NCI-H69 (cell line): ENCODE measurements at regions not wholly inside any gene's neighbourhood (a gene's known extent, or its start where the extent isn't known, plus 50 kb on each side); places are given as distances from the start of the nearest gene placed in this dataset.

ENCODE experiments used
- DNase-seq: peaks from one replicate; lab custom pipeline; 2025; lab: John Stamatoyannopoulos, UW

DNA sequence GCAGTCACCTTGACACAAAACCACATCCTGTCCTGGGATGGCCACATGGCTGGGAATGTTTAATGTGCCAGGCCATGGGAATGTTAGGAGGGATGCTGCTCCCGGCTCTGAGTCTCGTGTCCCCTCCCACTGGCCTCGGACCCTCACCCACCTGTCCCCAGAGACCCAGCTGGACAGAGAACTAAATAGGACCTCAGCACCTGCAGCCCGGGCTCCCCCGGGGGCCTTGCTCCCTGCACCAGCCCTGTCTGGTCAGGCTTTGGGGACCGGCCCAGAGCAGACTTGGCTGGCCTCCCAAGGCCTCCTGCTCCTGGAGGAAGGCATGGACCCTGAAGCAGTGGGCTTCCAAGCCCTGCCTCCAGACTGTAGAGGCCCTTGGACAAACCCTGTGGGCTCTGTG is 100.0 kb upstream of the IQSEC1 start:
- no peak for DNase-seq

DNA sequence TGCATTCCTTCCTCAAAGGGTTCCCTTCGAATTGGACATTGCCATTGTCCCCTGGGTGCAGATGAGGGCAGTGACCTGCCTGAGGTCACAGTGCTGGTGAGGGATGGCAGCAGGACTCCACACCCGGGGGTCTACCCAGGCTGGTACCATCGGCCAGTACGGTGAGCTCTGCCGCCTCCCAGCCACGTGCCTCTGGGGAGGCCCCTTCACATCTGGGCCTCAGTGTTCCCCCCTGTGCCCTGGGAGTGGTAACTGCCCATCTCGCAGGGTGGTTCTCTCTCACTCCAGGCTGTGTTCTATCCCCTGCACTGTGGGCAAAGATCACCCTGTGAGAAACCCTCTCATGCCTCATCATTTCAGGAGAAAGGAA is 99.4 kb upstream of the IQSEC1 start:
- no peak for DNase-seq

DNA sequence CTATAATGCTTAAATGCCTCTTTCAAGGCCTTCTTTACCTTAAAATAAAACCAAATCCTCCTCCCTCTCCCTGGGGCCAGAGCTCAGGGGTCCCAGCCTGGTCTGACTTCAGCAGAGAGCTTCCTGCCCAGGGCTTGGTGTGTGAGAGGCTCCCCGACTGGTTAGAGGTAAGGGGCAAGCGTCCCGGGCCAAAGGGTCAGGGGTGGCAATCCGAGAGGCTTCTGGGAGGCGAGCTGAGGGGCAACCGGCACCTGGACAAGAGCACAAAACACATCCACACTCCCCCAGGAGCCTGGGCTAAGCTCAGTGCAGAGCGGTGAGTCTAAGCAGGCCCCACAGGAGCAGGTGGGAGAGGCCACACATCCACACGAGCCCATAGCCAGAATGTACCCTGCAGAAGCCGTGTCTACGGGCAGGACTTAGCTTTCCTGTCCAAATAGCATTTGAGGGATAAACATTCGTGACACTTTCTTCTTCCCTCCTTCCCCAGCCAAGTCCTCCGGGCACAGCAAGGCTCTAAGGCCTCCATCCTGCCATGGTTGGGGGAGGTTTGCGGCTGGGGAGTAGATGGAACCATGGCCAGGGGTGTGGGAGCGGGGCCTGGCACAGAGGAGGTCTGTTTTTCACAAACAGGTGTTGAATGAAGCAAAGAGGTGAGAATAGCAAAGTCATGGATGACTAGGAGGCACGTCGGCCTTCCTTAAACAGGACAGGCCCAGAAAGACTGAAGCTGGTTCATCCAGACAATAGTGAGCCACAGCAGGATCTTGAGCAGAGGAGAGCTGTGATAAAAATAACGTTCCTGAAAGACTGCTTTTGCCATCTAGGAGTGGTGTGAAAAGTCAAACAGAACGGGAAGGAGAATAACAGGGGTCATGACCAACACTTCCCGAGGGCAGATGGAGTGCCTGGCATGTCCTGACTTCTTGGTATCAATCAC is 98.7 kb upstream of the IQSEC1 start:
- no peak for DNase-seq

DNA sequence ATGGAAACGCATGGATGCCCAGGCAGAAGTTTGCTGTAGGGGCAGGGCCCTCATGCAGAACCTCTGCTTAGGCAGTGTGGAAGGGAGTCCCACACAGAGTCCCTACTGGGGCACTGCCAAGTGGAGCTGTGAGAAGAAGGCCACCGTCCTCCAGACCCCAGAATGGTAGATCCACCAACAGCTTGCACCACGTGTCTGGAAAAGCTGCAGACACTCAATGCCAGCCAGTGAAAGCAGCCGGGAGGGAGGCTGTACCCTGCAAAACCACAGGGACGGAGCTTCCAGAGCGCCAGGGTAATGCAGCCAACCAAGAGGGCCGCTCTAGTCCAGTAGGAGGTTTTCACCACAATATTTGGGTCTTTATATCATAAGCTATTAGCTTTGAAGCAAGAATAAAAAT is 97.1 kb upstream of the IQSEC1 start:
- DNase-seq = no peak

DNA sequence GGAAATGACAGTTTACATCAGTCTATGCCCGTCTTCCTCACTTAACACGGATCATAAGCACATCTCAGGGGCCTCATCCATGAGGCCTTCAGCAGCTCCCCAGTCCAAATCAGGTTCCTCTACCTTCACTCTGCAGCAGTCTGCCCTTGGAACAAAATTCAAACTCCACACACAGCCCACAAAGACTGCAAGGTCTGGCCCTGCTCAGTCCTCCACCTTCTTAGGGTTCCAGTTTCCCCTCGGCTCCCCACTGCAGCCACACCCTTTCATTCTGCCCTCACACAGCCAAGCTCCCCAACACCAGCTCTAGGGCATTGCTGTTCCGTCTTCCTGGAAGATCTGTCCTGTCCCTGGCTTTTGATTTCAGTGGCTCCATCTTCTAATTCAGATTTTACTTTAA is 95.2 kb upstream of the IQSEC1 start:
- DNase-seq = no peak

DNA sequence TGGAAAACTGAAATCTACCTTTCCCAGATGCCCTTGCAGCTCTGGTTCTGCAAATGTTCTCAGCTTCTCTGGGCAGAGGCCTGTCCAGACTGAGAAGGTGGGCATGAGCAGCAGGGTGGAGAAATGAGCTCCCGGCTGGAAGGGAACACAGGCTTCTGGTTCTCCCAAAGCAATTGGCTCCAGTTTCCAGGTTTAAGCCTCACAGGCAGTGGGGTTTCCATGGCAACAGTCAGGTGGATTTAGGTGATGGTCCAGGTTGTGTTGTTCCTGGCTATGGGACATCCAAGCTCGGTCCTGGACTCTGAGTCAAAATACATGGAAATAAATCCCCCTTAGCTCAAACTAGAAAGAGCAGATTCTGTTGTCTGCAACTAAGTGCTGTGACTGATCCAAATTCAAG is 94.6 kb upstream of the IQSEC1 start:
- no peak for DNase-seq

DNA sequence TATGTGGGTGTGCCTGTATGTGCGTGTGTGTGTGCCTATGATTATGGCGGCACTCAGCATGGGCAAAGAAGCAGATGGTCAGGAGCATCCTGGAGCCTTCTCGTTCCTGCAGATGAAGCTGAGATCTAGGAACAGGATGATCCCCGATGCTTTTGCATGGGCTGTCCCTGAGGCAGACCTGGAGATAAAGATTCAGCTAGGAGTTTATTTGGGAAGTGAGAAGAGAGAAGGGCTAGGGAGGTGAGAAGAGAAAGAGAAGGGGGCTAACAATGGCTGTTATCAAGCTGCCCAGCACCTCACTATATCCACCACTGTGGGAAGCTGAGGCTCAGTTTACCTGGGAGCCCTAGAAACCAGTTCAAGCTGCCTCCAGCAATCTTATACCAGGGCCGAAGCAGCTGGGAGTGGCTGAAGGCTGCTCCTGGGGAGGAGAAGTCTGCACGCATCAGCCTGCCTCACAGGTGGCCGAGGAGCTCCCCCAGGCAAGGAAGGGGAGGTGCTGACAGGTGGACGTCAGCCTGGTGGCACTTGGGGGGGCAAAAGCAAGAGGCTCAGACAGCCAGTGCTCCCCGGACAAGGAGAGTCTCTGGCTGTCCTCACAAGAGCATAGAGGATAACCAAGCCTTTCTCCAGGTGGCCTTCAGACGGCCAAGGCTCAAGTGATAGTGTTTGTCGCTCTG is 94.0 kb upstream of the IQSEC1 start:
- DNase-seq = no peak

DNA sequence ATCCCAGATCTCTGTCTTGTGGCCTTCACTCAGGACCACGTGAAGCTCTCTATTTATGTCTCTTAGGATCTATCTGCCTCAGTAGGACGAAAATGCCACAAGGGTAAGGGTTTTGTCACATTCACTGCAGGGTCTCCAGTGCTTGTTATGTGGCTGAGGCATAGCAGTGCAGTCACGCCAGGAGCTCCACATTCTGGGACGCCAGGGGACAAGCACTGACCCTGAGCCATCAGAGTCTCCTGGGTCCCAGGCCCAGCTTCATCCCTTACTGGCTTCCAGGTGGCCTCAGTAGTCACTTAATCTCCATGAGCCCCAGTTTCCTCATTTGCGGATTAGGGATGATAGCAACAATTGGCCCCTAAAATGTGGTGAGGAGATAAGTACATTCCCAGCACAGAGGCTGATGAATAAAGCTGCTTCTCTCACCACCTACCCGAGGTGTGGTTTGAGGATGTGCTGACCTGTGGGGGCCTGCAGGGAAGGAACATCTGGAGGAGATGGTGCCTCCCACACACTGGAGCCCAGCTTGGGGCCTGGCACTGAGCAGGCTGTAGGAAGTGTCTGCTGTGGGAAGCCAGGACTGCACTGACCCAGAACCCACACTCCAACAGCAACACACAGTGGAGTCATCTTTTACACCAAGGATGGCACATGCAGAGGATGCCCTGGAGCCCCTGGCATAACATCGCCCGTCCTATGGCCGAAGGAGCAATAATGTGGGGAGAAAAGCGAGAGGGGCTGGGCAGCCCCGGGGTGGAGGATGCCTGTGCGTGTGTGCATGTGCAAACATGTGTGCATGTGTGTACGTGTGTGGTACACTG is 93.2 kb upstream of the IQSEC1 start:
- DNase-seq = no peak

DNA sequence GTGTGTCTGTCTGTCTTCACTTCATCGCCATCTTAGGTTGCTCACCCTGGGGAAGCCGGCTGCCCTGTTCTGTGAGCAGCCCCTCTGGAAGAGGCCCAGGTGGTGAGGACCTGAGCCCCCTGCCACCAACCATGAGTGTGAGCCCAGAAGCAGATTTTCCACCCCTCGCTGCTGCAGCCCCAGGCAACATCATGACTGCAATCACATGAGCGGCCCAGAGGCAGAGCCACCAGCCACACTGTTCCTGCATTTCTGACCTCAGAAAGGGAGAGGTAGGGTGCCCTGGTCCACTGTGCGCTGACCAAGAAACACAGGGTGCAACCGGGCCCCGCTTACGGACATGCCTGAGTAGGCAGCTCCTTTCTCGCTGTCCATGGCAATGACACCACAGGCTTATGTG is 92.3 kb upstream of the IQSEC1 start:
- no peak for DNase-seq

DNA sequence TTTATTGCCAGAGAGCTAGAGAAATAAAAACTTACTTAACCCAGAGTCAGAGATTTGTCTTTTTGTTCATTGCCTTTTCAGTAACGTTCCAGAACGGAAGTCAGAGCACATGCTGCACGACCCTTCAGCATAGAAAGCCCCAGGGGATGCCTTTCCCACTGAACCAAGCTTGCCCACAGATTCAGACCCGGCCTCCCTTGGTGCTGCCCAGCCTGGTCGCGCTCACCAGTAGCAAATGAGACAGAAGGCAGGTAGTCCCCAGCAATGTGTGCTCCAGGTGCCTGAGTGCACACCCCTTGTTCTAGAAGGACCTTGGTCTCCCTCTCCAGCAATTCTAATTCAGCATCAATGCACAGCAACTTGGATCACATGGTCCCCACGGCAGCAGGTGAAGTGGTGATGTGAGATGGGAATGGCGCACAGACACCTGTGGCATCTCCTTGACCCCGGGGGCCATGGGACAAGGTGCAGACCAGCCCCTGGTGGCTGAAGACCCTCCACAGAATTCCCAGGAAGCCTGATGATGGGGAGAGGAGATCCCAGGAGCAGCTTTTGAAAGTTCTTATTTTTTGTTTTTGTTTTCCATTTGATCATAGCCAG is 91.8 kb upstream of the IQSEC1 start:
- no peak for DNase-seq

DNA sequence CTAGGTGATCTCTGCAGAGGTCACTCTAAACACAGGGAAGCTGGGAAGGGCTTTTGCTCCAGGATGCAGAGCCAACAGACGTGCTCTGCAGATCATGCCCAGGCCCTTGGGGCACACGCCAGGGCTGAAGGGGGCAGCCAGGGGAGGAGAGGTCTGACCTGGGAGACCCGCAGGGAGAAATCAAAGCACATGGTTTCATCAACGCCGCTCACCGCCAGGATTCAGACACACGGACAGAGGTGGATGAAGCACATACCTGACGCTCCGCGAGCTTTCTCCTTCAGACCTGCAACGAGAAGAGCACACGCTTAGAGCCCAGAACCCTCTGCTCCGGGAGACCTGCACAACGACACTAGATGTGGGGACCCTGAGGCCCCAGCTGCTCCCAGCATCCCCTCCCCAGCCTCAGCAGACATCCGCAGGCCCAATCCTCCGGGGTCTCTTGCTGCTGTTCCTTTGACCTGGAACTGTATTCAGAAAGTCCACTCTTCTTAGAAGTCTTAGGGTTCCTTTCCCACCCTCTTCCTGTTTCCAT is 90.7 kb upstream of the IQSEC1 start:
- no peak for DNase-seq

DNA sequence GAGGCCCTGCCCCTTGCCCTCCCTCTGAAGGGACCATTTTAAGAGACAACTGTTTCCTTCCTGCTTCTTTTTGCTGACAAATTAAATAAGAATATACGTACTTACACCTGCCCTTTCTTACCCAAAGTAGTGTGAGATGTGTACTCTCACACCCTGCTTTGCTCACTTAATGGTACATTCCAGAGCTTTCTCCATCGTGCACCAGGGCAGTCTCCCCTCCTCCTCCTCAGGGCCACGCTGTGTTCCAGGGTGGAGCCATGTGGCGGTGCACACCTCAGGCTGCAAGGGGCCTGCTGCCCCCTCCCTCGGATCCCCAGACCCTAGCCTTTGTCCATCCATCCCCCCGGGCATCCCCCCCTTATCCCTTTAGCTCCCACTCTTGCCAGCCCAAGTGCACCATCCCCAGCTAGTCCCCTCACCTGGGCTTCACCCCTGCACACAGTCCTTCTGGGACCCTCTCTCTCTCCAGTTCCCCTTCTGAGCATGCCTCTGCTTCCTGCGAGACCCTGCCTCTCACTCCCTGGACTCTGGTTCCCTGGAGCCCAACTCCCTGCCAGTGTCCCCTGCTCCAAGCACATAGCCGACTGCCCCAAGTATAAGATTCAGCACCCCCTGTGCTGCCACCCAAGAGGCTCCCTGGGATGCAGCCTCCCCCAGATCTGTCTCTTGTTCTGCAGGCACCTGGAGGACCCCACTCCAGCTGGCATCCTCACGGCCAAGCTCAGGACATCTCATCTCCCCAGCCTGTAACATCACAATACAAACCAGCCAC is 89.5 kb upstream of the IQSEC1 start:
- DNase-seq = no peak

DNA sequence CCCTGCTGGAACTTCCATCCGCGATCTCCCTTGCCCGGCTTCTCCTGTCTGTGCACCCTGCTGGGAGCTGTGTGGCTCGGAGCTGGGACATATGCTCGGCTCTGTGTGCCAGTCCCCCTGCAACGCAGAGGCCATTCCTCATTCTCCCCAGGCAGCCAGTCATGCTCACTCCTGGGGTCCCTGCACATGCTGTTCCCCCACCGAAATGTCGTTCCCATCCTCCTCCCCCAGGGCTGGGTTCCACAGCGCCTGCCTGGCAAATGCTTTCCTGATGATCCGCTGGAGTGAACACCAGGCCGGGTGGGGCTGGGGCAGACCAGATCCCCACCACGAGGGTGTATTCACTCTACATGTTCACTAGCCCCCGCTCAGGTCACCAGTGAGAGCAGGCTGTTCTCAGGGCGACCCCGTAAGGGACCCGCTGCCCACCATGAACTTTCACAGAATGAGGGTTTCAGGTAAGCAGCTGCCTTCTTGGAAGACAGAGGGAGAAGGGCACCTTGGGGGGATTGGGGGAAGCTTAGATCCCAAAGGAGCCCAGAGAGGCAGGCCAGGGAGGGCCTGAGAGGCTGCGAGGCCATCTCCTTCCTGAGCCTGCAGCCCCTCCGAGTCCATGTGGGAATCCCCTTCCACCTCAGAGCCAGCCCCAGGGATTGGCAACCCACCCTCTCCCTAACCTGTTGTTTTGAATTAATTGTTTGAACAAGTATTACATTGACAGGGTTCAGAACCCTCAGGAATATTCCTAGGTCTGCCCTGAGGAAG is 88.7 kb upstream of the IQSEC1 start:
- no peak for DNase-seq

DNA sequence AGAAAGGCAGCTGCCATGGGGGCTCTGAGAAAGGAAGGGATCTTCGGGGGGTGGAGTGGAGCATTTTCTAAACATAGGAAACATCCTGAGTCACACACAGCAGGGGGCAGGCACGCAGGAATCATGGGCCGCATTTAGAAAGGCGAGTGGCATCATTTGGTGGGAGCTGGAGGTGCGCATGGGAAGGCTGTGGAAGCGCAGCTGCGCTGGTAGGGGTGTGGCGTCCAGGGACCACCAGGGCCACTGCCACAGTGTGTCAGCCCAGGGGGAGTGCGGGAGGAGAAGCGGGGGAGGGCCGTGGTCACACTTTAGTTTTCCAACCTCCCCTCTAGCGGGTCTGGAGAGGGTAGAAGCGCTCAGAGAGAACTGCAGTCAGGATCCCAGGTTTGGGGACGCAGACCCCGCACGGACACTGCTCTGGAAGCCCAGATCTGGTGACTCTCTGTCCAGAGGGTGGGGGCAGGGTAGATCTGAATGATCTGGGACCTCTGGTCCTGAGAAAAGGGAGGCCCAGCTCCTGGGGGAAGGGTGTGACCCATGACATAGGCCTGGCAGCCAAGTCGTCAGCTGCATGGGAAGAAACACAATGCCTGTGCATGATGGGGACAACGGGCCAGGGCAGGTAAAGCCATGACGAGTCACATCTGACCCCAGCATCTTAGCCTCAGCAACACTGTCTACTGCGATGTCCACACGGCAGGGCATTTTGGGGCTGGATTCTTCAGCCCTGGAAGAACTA is 88.0 kb upstream of the IQSEC1 start:
- DNase-seq = no peak

DNA sequence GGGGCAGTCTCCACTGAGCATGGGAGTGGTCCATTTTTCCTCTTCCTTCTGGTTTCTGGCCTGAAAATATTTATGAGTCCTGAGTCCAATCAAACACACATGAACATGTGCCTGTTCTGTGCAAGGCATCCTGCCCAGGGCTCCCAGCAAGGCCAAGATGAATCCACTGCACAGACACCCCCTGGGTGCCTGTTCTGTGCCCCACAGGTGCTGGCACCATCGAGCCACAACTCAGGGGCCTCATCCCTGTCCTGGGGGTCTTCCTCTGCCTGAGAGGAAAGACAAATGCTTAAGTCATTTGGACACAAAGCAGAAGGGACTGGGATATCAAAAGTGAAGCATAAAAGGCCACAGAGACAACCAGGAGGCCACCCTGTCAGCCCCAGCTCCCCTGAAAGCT is 87.4 kb upstream of the IQSEC1 start:
- DNase-seq = no peak

DNA sequence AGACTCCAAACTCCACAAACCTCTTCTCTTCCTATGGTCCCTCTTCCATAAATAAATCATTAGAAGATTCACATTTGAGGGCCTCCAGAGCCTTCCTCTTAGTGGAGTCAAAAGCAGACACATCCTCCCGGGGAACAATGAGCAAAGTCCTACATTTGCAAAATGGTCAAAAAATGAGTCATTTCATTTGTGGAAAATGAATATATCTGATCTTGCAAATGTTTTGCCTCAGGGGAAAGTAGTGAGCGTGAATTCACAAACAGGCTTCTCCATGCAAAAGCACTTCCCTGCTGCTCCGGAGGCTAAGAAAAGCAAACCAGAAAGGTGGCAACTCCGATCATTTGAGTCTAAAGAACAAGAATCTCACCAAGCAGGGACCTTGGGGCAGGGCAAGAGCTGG is 86.7 kb upstream of the IQSEC1 start:
- DNase-seq = no peak

DNA sequence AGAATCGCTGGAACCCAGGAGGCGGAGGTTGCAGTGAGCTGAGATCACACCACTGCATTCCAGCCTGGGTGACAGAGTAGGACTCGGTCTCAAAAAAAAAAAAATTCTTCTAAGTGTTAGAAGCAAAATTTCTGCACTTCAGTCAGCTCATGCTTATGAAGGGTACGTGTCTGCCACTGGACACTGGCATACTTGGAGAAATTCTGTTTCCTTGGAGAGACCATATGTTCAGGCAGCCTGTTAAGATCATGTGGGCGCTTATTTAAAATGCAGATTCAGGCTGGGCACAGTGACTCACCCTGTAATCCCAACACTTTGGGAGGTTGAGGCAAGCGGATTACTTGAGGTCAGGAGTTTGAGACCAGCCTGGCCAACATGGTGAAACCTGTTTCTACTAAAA is 85.6 kb upstream of the IQSEC1 start:
- DNase-seq = no peak

DNA sequence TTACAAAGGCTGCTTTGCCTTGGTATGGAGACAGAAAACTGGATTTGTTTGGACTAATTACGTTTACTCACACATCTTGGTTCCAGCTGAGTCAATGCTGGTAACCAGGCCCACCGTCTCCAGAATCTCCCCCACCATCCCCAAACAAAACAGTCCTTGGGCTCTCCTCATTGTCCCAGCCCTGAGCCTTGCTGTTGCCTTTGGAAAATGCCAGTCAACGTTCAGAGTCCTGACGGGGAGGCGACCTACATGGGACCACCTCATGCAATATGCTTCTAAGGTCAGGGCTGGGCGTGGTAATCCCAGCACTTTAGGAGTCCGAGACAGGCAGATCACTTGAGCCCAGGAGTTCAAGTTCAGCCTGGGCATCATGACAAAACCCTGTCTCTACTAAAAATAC is 85.2 kb upstream of the IQSEC1 start:
- no peak for DNase-seq

DNA sequence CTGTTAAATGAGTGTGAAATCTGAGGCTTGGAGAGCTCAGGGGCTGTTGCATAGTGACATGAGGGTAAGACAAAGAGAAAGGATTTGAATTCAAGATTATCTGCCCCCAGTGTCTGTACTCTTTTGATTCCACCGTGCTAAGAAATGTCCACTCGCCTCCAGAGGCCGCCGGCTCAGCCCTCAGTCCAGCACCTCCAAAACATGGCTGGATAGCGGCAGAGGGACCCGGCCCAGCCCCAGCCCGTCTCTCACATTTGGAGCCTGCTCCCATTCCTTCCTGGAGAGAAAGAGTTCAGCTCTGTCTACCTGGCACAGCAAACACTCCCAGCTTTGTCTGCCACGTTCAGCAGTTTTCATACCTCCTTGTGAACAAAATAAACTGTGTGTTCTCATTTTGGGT is 84.8 kb upstream of the IQSEC1 start:
- DNase-seq = no peak
